ENCODE measurements at regions not wholly inside any gene's neighbourhood (a gene's known extent, or its start where the extent isn't known, plus 50 kb on each side); places are given as distances from the start of the nearest gene placed in this dataset.

DNA sequence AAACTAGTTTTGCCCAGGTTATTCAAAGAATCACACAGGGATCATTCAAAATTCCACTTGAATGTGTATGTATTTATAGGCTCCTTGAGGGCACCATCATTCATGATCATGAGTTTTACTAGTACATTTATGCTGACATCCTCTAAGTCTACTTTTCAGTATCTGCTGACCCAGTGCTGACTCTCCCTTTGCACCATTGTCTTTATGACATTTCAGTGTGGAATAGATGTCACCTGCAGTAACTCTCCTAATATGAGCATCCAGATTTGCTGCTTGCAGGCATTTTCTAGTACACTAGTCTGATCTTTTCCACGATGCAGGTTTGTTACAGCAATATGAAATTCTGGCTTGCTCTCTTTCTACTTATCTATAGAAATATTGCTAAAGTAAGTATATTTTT, 1603.5 kb downstream of the SI start:
- DNase-seq = no peak
- intact Hi-C loops (cut with DNase I; ENCODE audit: low total_unique reads) (no loop called here), in situ Hi-C loops (cut with MboI; ENCODE audit: low sequenced_read_pairs in 4 of 4) (no loop called here)
- Histone ChIP-seq H3K4me1 (no peaks in the 10 kb centered on the region), H3K9me3 (no peaks in the 10 kb centered on the region), H3K27me3 (no peaks in the 10 kb centered on the region), H3K36me3 (no peaks in the 10 kb centered on the region), H3K4me3 (no peak overlapping the region), H3K27ac (no peak overlapping the region)
- ATAC-seq = no peak
- TF ChIP-seq, protein P1, sequence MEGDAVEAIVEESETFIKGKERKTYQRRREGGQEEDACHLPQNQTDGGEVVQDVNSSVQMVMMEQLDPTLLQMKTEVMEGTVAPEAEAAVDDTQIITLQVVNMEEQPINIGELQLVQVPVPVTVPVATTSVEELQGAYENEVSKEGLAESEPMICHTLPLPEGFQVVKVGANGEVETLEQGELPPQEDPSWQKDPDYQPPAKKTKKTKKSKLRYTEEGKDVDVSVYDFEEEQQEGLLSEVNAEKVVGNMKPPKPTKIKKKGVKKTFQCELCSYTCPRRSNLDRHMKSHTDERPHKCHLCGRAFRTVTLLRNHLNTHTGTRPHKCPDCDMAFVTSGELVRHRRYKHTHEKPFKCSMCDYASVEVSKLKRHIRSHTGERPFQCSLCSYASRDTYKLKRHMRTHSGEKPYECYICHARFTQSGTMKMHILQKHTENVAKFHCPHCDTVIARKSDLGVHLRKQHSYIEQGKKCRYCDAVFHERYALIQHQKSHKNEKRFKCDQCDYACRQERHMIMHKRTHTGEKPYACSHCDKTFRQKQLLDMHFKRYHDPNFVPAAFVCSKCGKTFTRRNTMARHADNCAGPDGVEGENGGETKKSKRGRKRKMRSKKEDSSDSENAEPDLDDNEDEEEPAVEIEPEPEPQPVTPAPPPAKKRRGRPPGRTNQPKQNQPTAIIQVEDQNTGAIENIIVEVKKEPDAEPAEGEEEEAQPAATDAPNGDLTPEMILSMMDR (IDR thresholded peaks at IDR 0.05 in 4 of 5, conservative IDR thresholded peaks at IDR 0.05 in 1 of 5) = no peak
- no peak for TF ChIP-seq POLR2A (IDR thresholded peaks at IDR 0.05)

DNA sequence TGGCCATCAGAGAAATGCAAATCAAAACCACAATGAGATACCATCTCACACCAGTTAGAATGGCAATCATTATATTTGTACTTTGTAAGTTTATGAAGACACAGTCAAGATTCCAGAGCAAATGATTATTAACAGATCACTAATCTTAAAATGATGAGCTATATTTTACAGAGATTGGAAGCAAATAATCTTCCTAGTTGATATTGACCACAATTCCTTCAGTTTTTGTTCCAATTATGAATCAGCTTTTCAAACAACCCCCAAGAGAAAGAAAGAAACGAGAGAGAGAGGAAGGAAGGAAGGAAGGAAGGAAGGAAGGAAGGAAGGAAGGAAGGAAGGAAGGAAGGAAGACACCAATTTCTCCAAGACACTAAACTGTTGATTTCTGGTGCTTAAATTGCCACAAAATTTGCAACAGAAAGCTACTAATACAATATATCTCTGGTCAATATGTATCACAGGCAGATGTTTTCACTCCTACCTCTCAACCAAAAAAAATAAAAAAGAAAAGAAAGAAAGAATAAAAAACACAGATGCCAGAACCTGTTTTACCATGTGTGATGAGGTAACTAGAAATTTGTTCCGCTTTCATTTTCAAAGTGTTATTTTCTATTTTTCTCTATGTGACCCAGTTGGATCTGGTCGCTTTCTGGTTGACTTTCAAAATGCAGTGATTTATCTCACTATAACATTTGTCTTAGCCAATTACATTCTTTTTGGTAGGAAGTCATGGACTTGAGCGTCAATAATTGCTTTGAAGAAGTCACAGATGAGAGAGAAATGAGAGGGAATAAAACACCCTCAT, 1609.6 kb downstream of the SI start:
- TF ChIP-seq, protein P1 (IDR thresholded peaks at IDR 0.05 in 4 of 5, conservative IDR thresholded peaks at IDR 0.05 in 1 of 5) = no peak
- TF ChIP-seq POLR2A (IDR thresholded peaks at IDR 0.05) = no peak
- no peak for DNase-seq
- no peaks in the 10 kb centered on the region for H3K36me3 ChIP-seq
- H3K4me1 ChIP-seq = no peaks in the 10 kb centered on the region
- no peaks in the 10 kb centered on the region for H3K9me3 ChIP-seq
- H3K27me3 ChIP-seq = no peaks in the 10 kb centered on the region
- H3K27ac ChIP-seq = no peak overlapping the region
- H3K4me3 ChIP-seq = no peak overlapping the region
- in situ Hi-C loops (cut with MboI; ENCODE audit: low sequenced_read_pairs in 4 of 4) (no loop called here), intact Hi-C loops (cut with DNase I; ENCODE audit: low total_unique reads) (no loop called here)
- ATAC-seq = no peak

DNA sequence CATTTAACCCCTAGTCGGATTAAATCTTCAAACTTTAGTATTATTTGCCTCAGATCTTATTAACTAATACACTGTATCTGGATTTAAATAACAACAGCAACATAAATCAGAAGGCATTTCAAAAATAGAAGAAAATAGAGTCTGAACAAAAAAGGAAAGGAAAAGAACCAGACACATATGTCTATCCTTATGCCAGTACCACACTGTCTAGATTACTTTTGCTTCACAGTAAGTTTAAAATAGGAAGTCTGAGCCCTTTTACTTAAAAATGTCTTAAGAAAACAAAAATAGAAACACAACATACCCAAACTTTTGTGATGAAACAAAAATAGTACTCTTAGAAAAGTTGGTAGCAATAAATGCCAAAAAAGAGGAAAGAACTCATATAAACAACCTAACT, 1615.8 kb downstream of the SI start:
- Histone ChIP-seq H3K4me1 (no peaks in the 10 kb centered on the region), H3K27me3 (no peaks in the 10 kb centered on the region), H3K27ac (no peak overlapping the region), H3K36me3 (no peaks in the 10 kb centered on the region), H3K4me3 (no peak overlapping the region), H3K9me3 (no peaks in the 10 kb centered on the region)
- in situ Hi-C loops (cut with MboI; ENCODE audit: low sequenced_read_pairs in 4 of 4) (no loop called here), intact Hi-C loops (cut with DNase I; ENCODE audit: low total_unique reads) (no loop called here)
- TF ChIP-seq, protein P1 (IDR thresholded peaks at IDR 0.05 in 4 of 5, conservative IDR thresholded peaks at IDR 0.05 in 1 of 5) = no peak
- TF ChIP-seq POLR2A (IDR thresholded peaks at IDR 0.05) = no peak
- DNase-seq (no peak), ATAC-seq (no peak)

DNA sequence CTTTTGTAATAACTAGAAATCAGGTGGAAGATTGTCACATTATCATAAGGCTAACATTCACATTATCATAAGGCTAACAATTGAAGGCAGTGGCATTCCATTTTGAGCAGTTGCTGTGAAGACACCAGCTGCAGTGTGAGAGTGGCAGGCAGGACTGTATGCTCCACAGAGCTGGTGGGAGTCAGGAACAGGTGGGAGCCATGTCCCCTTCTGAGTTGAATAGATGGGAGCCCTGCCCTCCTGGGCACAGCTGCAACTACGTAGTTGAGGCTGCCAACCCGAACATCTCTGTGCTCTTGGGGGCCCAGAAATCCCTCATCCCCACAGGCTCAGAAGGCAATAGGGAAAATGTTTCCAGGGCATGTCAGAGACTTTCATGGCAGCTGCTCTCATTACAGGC, 1627.6 kb downstream of the SI start:
- Histone ChIP-seq H3K4me3 (no peak overlapping the region), H3K36me3 (no peaks in the 10 kb centered on the region), H3K4me1 (no peaks in the 10 kb centered on the region), H3K27ac (no peak overlapping the region), H3K9me3 (no peaks in the 10 kb centered on the region), H3K27me3 (no peaks in the 10 kb centered on the region)
- ATAC-seq (no peak), DNase-seq (no peak)
- intact Hi-C loops (cut with DNase I; ENCODE audit: low total_unique reads) (no loop called here), in situ Hi-C loops (cut with MboI; ENCODE audit: low sequenced_read_pairs in 4 of 4) (no loop called here)
- TF ChIP-seq, protein P1 (IDR thresholded peaks at IDR 0.05 in 4 of 5, conservative IDR thresholded peaks at IDR 0.05 in 1 of 5) = no peak
- TF ChIP-seq POLR2A (IDR thresholded peaks at IDR 0.05) = no peak

DNA sequence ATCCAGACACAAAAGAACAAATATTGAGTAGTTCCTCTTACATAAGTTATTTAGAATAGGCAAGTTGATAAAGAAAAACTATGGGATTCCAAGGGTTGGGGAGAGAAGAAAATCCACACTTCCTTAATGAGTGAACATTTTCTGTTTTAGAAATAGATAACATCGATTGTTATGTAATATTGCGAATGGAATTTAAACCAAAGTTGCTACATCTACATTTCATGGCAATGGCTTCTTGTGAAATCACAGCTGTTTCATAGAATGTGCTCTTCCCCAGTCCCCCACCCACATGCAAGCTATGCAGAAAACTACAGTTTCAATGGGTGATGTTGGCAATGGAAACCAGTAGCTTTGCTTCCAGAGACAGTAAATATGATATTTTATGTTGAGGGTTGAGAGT, 1639.5 kb downstream of the SI start:
- H3K36me3 ChIP-seq = no peaks in the 10 kb centered on the region
- DNase-seq (no peak), ATAC-seq (no peak)
- TF ChIP-seq POLR2A (IDR thresholded peaks at IDR 0.05) = no peak
- TF ChIP-seq, protein P1 (IDR thresholded peaks at IDR 0.05 in 4 of 5, conservative IDR thresholded peaks at IDR 0.05 in 1 of 5) = no peak
- intact Hi-C loops (cut with DNase I; ENCODE audit: low total_unique reads) = no loop called here
- no peaks in the 10 kb centered on the region for H3K27me3 ChIP-seq
- no peak overlapping the region for H3K27ac ChIP-seq
- no peak overlapping the region for H3K4me3 ChIP-seq
- no peaks in the 10 kb centered on the region for H3K9me3 ChIP-seq
- no peaks in the 10 kb centered on the region for H3K4me1 ChIP-seq
- in situ Hi-C loops (cut with MboI; ENCODE audit: low sequenced_read_pairs in 4 of 4) = no loop called here

All from gastrocnemius medialis (tissue), 4 donors.